GM19239 (cell line): ENCODE measurements at regions not wholly inside any gene's neighbourhood (a gene's known extent, or its start where the extent isn't known, plus 50 kb on each side); places are given as distances from the start of the nearest gene placed in this dataset.
"Not testable (repeated sequence)": the region's sequence is repeated elsewhere in the genome, so short reads cannot be mapped to it uniquely, and the experiment has no call there.

Source experiments
- DNase-seq: peaks from one replicate; pipeline ENCODE4 v3.0.0; 2011; ENCODE audit warnings: low spot score; ENCODE audit not compliant: insufficient read length
- FAIRE-seq: peaks from 2 replicates; lab custom pipeline; 2011; peaks lifted over from hg19 to GRCh38; lab: Jason Lieb, UNC

DNA sequence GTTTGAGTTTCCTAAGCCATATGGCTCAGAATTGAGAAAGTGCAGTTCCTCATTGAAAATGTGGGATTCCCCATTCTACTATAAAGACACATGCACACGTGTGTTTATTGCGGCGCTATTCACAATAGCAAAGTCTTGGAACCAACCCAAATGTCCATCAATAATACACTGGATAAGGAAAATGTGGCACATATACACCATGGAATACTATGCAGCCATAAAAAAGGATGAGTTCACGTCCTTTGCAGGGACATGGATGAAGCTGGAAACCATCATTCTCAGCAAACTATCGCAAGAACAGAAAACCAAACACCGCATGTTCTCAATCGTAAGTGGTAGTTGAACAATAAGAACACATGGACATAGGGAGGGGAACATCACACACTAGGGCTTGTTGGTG, 154.8 kb downstream of the SEC23IP start:
- not testable (repeated sequence) for DNase-seq, FAIRE-seq

DNA sequence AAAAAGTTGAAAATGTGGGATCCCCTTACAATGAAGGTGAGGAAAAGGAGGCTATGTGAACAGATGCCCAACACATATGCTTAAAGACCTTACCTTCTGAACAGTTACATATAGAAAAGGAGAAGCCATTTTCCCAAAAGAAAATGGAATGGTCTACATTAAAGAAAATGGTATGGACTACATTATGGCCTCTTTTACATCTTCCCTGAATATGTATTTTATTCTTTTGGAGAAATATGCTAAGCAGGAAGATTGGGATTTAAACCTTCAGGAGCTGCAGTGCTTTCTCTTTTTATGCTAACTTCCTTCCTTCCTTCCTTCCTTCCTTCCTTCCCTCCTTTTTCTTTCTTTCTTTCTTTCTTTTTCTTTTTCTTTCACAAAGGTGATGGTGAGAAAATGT, 155.4 kb downstream of the SEC23IP start:
- no peak for DNase-seq
- no peak for FAIRE-seq

DNA sequence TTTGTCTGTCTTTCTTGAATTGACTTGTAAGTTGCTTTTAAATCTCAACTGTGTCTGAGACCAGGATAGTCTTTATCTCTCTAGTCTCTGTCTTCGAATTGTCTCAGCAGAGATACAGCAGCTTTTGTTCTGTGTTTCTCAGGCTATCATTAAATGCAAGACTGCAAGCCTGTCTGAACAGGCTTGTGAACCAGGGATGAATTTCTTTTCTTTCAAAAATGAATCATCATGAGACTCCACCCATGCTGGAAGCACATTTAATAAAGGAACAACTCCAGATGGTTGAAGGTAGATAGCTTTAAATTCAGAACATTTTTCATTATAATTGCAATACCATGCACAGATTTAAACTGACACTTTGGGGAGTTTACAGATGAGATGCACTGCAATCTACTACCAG, 155.9 kb downstream of the SEC23IP start:
- no peak for DNase-seq
- FAIRE-seq = no peak

DNA sequence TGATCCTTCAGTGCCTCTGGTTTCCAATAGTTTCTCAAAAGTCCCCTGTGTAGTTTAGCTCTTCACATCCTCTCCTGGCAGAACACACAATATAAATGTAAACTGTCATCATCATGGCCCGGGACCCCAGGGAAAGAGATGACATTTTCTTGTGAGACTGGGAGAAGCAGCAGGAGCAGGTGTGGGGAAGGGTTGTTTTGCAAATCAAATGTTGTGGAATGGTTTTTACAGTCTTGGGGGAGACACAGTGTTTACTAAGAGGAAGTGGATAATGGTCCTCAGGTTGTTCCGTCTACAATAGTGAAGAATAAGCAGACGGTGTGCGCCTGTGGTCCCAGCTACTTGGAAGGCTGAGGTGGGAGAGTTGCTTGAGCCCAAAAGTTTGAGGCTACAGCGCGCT, 159.1 kb downstream of the SEC23IP start:
- DNase-seq (no peak), FAIRE-seq (no peak)

DNA sequence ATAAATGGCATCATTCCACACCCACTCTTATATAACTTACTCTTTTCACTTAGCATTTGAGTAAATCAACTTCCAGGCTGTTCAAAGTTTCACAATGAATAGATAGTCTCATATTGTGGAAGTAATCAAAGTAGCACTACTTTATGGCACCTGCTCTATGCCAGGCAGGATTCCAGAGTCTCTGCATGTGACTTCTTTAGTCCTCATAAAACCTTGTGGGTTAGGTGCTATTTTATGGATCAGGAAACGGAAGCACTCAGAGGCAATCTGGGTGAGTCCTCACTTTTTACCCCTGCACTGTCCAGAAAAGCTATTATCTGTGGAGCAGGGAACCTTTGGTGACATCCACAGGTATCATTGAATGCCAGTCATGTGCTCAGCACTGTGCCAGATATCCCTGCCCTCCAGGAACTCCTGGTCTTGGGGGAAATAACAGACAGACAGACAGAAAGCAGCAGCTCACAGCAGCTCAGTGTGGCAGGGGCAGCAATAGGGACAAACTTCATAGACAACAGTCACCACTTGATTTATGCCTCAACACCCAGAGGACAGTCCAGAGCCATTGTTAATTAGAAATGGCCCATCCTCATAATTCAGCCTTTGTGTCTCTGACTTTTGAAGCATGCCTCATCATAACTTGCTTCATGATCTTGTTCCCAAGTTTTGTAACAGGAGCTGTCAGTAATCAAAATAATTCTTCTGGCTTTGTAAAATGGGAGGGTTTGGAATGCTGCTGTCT, 160.6 kb downstream of the SEC23IP start:
- DNase-seq = no peak
- no peak for FAIRE-seq

DNA sequence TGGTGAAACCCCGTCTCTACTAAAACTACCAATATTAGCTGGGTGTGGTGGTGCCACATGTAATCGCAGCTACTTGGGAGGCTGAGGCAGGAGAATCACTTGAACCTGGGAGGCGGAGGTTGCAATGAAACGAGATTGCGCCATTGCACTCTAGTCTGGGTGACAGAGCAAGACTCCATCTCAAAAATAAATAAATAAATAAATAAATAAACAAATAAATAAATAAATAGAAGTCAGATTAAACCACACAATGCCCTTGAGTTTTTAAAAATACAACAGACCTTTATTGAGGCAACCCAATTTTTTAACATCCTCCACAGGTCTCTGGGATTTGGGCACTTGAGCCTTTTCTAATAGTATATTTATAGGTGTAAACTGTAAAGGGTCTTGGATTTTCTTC, 167.3 kb downstream of the SEC23IP start:
- DNase-seq = not testable (repeated sequence)

DNA sequence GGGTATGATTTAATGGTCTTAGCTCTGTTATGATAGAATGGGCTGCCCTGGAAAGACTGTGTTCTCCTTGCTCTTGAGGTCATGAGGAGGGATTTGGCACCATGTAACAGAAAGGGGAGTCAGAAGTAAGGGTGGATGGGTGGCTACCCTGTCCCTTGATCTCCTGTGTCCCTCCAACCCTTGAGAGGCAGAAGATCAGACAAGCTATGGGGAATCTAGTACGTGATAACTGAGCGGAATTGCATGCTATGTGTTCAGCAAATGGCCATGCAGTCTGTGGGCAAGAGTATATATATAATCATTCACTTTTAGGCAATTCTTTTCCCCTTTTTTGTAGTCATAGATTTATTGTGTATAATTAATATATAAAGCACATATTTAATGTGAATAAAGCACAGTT, 174.9 kb downstream of the SEC23IP start:
- no peak for DNase-seq
- FAIRE-seq = no peak

More for the DNA sequence above, 167.3 kb downstream of the SEC23IP start:
- FAIRE-seq = not testable (repeated sequence)

DNA sequence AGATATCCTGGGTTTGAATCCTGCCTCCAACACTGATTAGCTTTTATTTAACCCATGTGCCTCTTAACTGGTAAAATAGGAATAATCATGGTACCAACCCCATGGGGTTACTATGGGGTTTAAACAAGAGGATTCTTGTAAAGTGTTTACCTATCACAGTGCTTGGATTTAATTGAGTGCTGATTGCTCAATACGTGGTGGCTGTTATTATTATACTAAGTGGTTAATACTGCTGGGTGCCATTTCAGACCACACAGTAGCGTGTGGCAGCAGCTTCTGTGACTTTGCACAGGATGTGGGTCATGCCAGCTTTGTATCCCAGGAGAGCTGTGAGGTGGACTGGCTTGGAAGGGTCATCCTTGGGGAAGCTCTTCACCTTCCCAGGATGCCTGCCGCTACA, 177.2 kb downstream of the SEC23IP start:
- DNase-seq (no peak), FAIRE-seq (no peak)

DNA sequence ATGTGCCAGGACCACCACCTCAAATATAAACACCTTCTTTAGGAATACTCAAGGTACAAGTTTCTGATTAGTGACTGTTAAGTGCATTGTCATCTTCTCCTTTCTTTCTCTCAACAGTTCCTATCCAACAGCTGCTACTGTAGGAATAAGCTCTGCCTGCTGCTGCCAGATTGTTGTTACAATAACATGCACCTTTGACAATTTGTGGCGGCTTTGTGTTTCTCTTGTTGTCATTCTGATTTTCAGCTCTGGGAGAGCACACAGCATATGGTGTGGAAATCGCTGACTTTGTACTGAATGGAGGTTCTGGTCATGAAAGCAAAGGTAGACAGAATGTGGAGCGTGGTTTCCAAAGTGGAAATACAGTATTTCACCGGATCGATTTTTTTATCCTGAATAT, 182.8 kb downstream of the SEC23IP start:
- FAIRE-seq = no peak
- DNase-seq = no peak

DNA sequence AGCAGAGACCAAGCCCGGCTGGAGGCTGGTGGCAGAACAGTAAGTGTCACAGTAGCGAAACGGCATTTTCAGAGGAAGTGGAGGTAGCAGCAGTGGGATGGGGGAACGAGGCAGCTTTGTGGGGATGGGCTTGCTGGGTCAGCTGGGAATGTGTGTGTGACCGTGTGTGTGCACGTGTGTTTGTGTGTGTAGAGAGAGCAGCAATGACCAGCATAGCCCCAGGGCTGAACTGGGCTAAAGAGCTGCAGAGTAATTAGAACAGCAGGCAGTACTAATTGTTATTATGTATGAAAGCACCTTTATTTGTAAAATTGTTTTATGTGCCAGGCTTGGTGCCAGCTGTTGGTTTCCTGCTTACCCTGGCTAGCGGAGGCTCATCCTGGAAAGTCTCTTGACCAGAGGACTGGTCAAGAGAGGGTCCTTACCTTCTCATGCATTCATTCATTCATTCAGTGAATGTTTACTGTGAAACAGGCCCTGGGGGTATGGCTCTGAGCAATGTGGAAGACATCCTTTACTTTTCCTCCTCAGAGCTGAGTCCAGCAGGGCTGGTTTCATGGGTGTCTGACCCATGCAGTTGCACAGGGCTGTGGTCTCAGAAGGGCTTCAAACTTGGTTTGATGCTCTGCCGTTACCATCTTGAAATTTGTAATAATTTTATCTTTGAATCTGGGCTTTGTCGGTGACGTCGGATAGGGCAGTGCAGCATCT, 184.6 kb downstream of the SEC23IP start:
- no peak for DNase-seq
- no peak for FAIRE-seq

DNA sequence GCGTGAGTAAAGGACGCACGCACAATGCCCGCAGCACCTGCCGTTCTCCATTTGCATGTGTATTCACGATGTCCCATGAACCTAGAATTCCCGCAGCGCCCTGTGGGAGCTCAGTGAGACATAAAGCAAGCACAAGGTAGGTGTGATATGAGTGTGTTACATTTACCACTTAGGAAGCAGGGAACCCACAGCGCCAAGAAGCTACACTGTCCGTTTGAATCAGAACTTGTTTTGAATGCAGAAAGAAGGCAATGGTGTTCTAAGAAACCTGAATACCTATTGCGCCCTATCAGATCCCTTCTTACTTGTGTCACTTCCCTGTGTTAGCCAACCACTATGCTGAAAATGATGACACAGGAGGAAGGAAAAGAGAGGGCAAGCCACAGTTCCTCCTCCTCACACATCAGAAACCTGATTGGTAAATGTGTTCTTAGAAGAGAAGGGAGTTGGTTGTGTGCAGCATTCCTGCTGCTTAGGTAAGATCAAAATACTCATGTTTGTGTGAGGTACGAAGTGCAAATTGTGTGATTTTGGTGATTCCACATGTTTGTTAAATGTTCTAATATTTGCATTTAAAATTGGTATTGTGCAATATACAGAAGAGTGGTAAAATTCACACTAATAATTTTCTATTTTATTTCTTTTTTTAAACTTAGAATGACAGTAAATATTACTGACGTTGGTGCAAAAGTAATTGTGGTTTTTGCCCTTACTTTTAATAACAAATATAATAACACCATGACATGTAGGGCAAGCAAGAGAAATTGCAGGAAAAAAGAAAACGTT, 185.4 kb downstream of the SEC23IP start:
- DNase-seq (no peak), FAIRE-seq (no peak)

DNA sequence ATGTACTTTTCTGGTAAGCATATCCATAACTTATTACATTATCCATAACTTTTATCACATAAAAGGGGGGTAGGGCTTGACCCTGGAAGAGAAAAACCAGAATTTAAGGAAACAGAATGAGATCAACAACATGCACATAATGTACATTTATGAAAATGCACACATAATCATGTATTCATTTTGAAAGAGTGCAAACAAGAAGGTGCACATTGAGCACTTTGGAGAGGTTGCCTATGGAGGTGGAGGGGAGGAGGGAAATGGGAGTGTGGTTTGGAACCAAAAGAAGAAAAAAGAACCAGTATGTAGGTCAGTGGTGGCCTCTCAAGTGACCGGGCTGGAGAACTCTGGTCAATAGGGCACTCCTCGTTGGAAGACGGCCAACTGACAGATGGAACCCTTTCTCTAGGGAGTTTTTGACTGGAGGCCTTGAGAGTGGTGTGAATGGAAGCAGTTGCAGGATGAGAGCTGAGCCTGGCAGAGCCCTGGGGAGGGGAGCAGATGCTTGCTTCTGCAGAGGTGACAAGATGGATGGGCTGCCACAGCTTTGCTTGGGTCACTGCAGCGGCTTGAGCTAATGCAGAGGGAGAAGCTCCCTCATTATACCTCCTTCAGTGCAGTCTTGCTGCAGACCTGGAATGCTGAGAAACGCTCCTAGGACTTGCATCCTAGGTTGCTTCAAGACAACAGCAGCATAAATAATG, 192.7 kb downstream of the SEC23IP start:
- no peak for DNase-seq
- FAIRE-seq = no peak

DNA sequence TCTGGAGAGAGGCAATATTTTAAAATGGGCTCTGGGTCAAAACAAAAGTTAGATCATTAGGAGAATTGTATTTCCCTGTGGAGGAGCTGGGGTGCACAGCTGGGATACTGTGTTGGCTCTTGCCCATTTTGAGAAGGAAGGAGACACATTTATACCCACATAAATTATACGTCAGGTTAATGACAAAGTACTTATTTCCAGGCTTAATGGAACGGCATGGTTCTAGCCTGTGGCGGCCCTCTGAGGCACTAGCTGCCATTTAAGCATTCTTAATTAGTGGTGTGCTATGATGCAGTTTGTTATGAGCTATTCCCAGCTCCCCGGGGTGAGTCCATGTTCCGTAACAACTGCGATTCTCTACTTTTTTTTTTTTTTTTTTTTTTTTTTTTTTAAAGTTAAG, 193.5 kb downstream of the SEC23IP start:
- FAIRE-seq (no peak), DNase-seq (no peak)

DNA sequence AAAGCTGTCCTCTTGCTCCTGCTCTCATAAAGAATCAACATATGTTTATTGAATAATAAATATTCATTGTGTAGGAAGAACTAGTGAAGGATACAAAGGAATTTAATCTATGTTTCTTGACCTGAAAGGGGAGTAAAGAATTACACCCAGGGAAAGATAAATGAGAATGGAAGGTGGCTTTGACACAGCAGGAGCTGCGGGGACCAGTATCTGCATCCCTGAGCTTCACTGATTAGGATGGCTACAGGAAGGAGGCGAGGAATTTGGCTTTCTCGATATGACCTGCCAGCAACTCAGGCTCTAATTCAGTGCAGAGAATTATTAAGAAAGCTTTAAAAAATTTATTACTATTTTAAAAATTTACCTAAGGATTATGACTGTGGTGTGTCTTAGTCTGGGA, 194.6 kb downstream of the SEC23IP start:
- FAIRE-seq = no peak
- DNase-seq = no peak

DNA sequence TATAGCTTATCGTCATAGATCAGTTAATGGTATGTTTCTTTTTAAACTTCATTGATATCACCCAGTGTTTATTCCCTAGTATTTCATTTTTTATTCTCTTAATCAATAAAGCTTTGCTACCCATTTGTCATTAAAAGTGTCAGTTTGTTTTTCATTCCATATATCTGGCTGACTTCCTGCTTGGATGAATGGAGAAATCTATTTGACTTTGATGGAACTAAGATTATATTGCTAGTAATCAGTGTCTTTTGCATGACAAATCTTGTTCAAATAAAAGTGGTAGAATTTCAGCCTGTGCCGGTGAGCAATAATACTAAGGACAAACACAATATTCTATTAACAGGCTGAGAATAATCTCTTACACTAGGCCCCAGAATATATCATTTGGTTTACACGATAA, 203.3 kb downstream of the SEC23IP start:
- FAIRE-seq (no peak), DNase-seq (no peak)

DNA sequence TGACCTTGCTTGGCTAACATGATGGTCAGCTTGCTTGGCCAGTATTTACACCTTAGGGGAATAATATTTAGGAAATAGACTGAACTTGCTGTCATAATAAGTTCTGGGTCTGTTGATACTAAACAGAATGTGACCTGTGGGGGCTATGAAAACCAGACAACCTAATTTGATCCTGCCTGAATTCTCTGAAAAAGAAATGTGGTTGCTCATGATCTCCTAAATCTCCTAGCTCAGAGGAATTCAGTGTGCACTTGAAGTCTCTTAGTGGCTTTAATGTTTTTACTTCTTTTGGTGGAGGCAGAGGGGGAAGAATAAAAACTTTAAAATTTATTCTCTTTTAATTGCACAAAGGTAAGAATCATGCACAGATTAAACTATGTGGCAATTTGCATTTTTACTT, 205.2 kb downstream of the SEC23IP start:
- DNase-seq = no peak
- no peak for FAIRE-seq

DNA sequence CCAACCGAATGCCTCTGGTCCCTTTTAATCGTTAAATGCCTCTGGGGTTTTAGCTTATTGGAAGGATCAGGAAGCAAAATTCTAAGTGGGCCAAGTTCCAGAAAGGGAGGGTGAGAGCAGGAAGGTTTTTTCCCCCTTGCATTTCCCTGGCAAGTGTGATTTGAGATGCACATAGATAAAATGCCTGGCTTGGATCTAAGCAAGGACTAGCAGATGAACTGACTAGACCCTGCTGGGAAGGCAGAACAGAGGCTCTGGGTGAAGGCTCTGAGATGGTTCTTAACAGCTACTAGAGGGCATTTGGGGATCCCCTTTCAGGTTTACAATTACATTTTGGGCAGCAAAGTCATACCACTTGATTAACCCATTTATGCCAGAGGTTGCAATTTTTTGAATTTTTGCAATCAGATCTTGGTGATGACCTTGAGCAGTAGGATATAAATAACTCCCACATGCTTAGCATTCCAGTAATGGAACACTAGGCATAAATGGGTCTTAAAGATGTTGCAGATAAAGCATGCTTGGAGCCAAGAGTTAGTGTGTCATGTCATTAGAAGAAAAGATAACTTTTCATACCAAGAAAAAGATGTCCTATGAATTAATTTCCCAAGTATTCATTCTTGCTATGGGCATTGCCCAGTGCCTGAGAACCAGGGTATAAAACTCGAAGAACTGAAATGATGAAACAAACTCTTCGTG, 205.9 kb downstream of the SEC23IP start:
- no peak for FAIRE-seq
- DNase-seq = no peak

DNA sequence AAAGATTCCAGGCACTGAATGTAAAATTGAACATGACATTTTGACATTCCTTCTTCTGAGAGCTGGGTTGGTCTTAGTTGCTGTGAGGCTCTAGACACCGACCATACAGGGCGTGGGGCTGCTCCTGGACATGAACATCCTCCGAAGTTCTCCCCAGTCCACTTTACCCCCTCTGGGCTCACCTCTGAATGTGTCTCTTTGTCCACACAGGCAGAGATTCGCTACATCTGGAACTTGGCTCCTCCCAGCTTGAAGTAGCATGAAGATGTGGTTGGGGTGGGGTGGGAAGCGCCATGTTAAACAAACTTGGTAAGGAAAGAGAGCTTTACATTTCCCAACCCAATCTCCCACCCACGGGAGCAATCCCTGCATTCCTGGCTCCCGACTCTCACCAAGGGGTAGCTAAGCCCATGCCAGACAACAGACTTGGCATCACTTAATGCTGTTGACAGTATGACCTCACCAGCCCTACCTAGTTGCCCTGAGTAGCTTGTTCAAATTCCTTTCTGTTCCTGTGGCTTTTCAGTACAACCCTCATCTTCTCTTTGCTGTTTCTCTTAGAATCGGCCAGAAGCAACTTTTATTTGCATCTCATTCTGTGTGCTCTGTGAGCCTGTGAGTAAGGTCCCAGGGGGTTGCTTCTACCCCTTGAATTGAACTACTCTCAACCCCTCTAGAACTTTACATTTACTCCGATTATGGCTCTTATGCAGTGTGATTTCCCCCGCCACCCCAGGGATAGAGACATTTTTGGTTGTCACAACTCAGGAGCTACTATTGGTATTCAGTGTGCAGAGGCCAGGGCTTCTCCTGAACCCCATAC, 211.4 kb downstream of the SEC23IP start:
- no peak for DNase-seq
- FAIRE-seq = no peak

DNA sequence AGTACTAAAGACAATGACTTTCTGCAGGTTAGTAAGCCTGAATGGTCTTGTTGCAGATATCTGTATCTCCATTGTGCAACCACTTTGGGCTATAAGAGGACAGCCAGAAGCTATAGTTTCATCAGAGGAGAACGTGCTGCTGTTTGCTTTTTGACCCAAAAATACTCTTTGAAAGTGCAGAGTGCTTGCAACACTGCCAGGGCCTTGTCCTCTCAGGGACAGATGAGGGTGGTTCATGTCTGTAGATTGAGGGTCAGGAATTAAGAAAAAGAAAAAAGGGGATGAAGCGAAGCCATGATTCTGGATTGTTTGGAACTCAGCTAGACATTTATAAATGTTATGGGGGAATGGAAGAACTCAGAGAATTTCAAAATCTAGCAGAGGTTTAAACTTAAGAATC, 212.5 kb downstream of the SEC23IP start:
- no peak for DNase-seq
- no peak for FAIRE-seq
